H1 (cell line): ENCODE measurements at regions not wholly inside any gene's neighbourhood (a gene's known extent, or its start where the extent isn't known, plus 50 kb on each side); places are given as distances from the start of the nearest gene placed in this dataset.

Experiments used
- CTCF ChIA-PET: fragments of 300-600 bp; sonication (Branson Sonifier 250); formaldehyde crosslinking; loops from one replicate; lab custom pipeline; 2021; ENCODE audit not compliant: partially characterized antibody; lab: Charles Lee
- POLR2A ChIA-PET: fragments of 300-600 bp; sonication (Branson Sonifier 250); formaldehyde crosslinking; loops from one replicate; lab custom pipeline; 2021; ENCODE audit warnings: inconsistent platforms; ENCODE audit not compliant: partially characterized antibody; lab: Charles Lee
- DNase-seq, 2 experiments: peaks; one replicate each; pipeline versions ENCODE4 v3.0.0 to v3.0.0-alpha.2; 2010 to 2022; ENCODE audit warnings: low spot score in 2 of 2, low read depth in 1 of 2, mixed read lengths in 1 of 2
- FAIRE-seq: peaks from 2 replicates; lab custom pipeline; 2011; peaks lifted over from hg19 to GRCh38; lab: Jason Lieb, UNC
- H2AFZ ChIP-seq: 2 replicates; pipeline ENCODE4 v1.8.1; 2012; ENCODE audit warnings: low read length, inconsistent platforms
- H2AK5ac ChIP-seq: 2 replicates; pipeline ENCODE4 v1.6.1; 2013; ENCODE audit warnings: low read depth, low read length
- H2BK120ac ChIP-seq: replicated peaks from 2 replicates; pipeline ENCODE3; 2013; ENCODE audit warnings: low read depth, low read length, inconsistent platforms
- H2BK12ac ChIP-seq: 2 replicates; pipeline ENCODE4 v1.6.1; 2013; ENCODE audit warnings: low read depth, low read length
- H2BK15ac ChIP-seq: 2 replicates; pipeline ENCODE4 v1.6.1; 2013; ENCODE audit warnings: low read length
- H2BK20ac ChIP-seq: 2 replicates; pipeline ENCODE4 v1.6.1; 2013; ENCODE audit warnings: low read length
- H2BK5ac ChIP-seq: 2 replicates; pipeline ENCODE4 v1.6.1; 2013; ENCODE audit warnings: low read depth, low read length
- H3K14ac ChIP-seq: 2 replicates; pipeline ENCODE4 v1.6.1; 2013; ENCODE audit warnings: inconsistent platforms; ENCODE audit not compliant: insufficient read length
- H3K18ac ChIP-seq: 2 replicates; pipeline ENCODE4 v1.6.1; 2013; ENCODE audit warnings: low read length; ENCODE audit errors: extremely low read depth
- H3K23ac ChIP-seq: 2 replicates; pipeline ENCODE4 v1.6.1; 2013; ENCODE audit warnings: inconsistent platforms; ENCODE audit not compliant: insufficient read length
- H3K23me2 ChIP-seq: 2 replicates; pipeline ENCODE4 v1.6.1; 2013; ENCODE audit warnings: low read depth, low read length
- H3K27ac ChIP-seq: 2 replicates; pipeline ENCODE4 v1.6.1; 2011; ENCODE audit warnings: low read depth, low read length, inconsistent platforms
- H3K27me3 ChIP-seq, 4 experiments: replicated peaks in 1 of 4; 1 replicate in 1 of 4; 2 replicates in 3 of 4; pipeline versions ENCODE4 v1.6.1 to v1.8.1; 2011 to 2013; ENCODE audit warnings: low read length in 3 of 4, mild to moderate bottlenecking in 3 of 4, inconsistent platforms in 2 of 4, mixed read lengths in 2 of 4, moderate library complexity in 1 of 4; ENCODE audit not compliant: control insufficient read depth in 3 of 4, insufficient read depth in 3 of 4; ENCODE audit errors: extremely low read depth in 1 of 4
- H3K36me3 ChIP-seq, 4 experiments: 2 replicates each; pipeline versions ENCODE4 v1.6.1 to v1.8.1; 2011 to 2013; ENCODE audit warnings: mild to moderate bottlenecking in 4 of 4, low read length in 3 of 4, moderate library complexity in 2 of 4, control low read depth in 1 of 4, inconsistent platforms in 1 of 4; ENCODE audit not compliant: insufficient read depth in 4 of 4, control insufficient read depth in 2 of 4
- H3K4ac ChIP-seq: replicated peaks from 2 replicates; pipeline ENCODE3; 2013; ENCODE audit warnings: low read length, low read depth, mixed read lengths, inconsistent platforms; ENCODE audit not compliant: insufficient read length
- H3K4me1 ChIP-seq, 4 experiments: replicated peaks in 1 of 4; 1 replicate in 1 of 4; 2 replicates in 3 of 4; pipeline versions ENCODE4 v1.6.1 to v1.8.1; 2011 to 2013; ENCODE audit warnings: low read length in 3 of 4, inconsistent platforms in 2 of 4, mixed read lengths in 1 of 4; ENCODE audit not compliant: insufficient read depth in 4 of 4, control insufficient read depth in 3 of 4
- H3K4me2 ChIP-seq, 2 experiments: 2 replicates each; pipeline versions ENCODE4 v1.6.1 to v1.8.1; 2011 to 2013; ENCODE audit warnings: low read depth in 2 of 2, low read length in 2 of 2, control low read depth in 1 of 2, inconsistent platforms in 1 of 2, mild to moderate bottlenecking in 1 of 2; ENCODE audit not compliant: insufficient read depth in 1 of 2
- H3K4me3 ChIP-seq, 4 experiments: fragments of 200-600, 300-600 bp in 1 of 4; sonication (generic), shearing (Covaris generic), sonication (Bioruptor Twin) in 1 of 4; 2 replicates each; pipeline versions ENCODE4 v1.5.1 to v1.8.1; 2011 to 2016; ENCODE audit warnings: low read length in 4 of 4, low read depth in 3 of 4, control low read depth in 2 of 4, inconsistent platforms in 2 of 4, mild to moderate bottlenecking in 2 of 4, mixed read lengths in 1 of 4, moderate library complexity in 1 of 4; ENCODE audit not compliant: insufficient read depth in 2 of 4; ENCODE audit errors: extremely low read depth in 1 of 4
- H3K56ac ChIP-seq: replicated peaks from 2 replicates; pipeline ENCODE3; 2013; ENCODE audit warnings: low read depth, mild to moderate bottlenecking, mixed read lengths, low read length, inconsistent platforms; ENCODE audit not compliant: insufficient read length
- H3K79me1 ChIP-seq: 2 replicates; pipeline ENCODE4 v1.6.1; 2013; ENCODE audit warnings: low read depth, low read length, control low read depth
- H3K79me2 ChIP-seq, 2 experiments: 2 replicates each; pipeline versions ENCODE4 v1.6.1 to v1.8.1; 2012 to 2013; ENCODE audit warnings: low read length in 2 of 2, mild to moderate bottlenecking in 2 of 2, inconsistent platforms in 1 of 2; ENCODE audit not compliant: insufficient read depth in 2 of 2, control insufficient read depth in 1 of 2
- H3K9ac ChIP-seq, 4 experiments: replicated peaks in 1 of 4; 1 replicate in 1 of 4; 2 replicates in 3 of 4; pipeline versions ENCODE4 v1.6.1 to v1.8.1; 2011 to 2013; ENCODE audit warnings: low read depth in 3 of 4, low read length in 3 of 4, control low read depth in 2 of 4, mild to moderate bottlenecking in 2 of 4, moderate library complexity in 2 of 4, inconsistent platforms in 1 of 4; ENCODE audit errors: extremely low read depth in 1 of 4
- H3K9me3 ChIP-seq, 2 experiments: 2 replicates each; pipeline versions ENCODE4 v1.6.1 to v1.8.1; 2012 to 2013; ENCODE audit warnings: mild to moderate bottlenecking in 2 of 2, moderate library complexity in 2 of 2, control low read depth in 1 of 2, inconsistent platforms in 1 of 2, low read depth in 1 of 2, low read length in 1 of 2, mixed read lengths in 1 of 2; ENCODE audit not compliant: insufficient read depth in 2 of 2
- H4K20me1 ChIP-seq, 2 experiments: replicated peaks in 1 of 2; 2 replicates each; pipeline versions ENCODE3 to v1.8.1; 2011 to 2013; ENCODE audit warnings: inconsistent platforms in 2 of 2, low read length in 2 of 2, mild to moderate bottlenecking in 1 of 2; ENCODE audit not compliant: insufficient read depth in 2 of 2, control insufficient read depth in 1 of 2
- H4K5ac ChIP-seq: 2 replicates; pipeline ENCODE4 v1.6.1; 2013; ENCODE audit warnings: low read length, low read depth, mixed read lengths, inconsistent platforms; ENCODE audit not compliant: insufficient read length
- H4K8ac ChIP-seq: 2 replicates; pipeline ENCODE4 v1.8.0; 2013; ENCODE audit warnings: mild to moderate bottlenecking, moderate library complexity, low read length, inconsistent platforms; ENCODE audit not compliant: insufficient read depth; ENCODE audit errors: extremely low read depth
- H4K91ac ChIP-seq: replicated peaks from 2 replicates; pipeline ENCODE3; 2013; ENCODE audit warnings: low read length, mixed read lengths, inconsistent platforms; ENCODE audit not compliant: insufficient read length
- ATF3 ChIP-seq: IDR thresholded peaks from 2 replicates; pipeline ENCODE4 v1.6.1; 2011; ENCODE audit warnings: low read depth, mild to moderate bottlenecking, low read length; ENCODE audit not compliant: insufficient read depth
- BRCA1 ChIP-seq: IDR thresholded peaks from 2 replicates; pipeline ENCODE4 v1.6.1; 2012; ENCODE audit warnings: low read depth, low read length, improper control_type of control experiment
- CBX8 ChIP-seq: fragments of 300-800, 300-1000 bp; sonication (generic); IDR thresholded peaks from 2 replicates; pipeline ENCODE4 v1.7.1; 2016; ENCODE audit warnings: low read depth, low read length, borderline replicate concordance
- HDAC2 ChIP-seq, 2 experiments: fragments of 300-600 bp in 1 of 2; sonication (generic) in 1 of 2; IDR thresholded peaks; 2 replicates each; pipeline ENCODE4 v1.6.1; 2011 to 2012; ENCODE audit warnings: low read depth in 2 of 2, low read length in 2 of 2, mild to moderate bottlenecking in 2 of 2, moderate library complexity in 2 of 2, borderline replicate concordance in 1 of 2, inconsistent platforms in 1 of 2
- JUN ChIP-seq: IDR thresholded peaks from 2 replicates; pipeline ENCODE4 v1.6.1; 2011; ENCODE audit warnings: low read depth, mild to moderate bottlenecking, improper control_type of control experiment, low read length
- KDM1A ChIP-seq: fragments of 200-600, 300-600 bp; sonication (generic); IDR thresholded peaks from 2 replicates; pipeline ENCODE4 v1.7.1; 2016; ENCODE audit warnings: mild to moderate bottlenecking, low read length, borderline replicate concordance
- KDM4A ChIP-seq: IDR thresholded peaks from one replicate; pipeline ENCODE4 v1.7.1; 2012; ENCODE audit warnings: low read depth, mild to moderate bottlenecking, moderate library complexity, low read length, inconsistent platforms; ENCODE audit not compliant: severe bottlenecking
- NANOG ChIP-seq: IDR thresholded peaks from 2 replicates; pipeline ENCODE4 v1.6.1; 2011; ENCODE audit warnings: low read length, low read depth, mild to moderate bottlenecking, inconsistent platforms; ENCODE audit not compliant: insufficient read depth, poor library complexity, severe bottlenecking
- PHF8 ChIP-seq: fragments of 200-600 bp; sonication (generic); conservative IDR thresholded peaks from 2 replicates; pipeline ENCODE4 v1.7.1; 2012; ENCODE audit warnings: low read depth, mild to moderate bottlenecking, inconsistent platforms, low read length, moderate library complexity
- POLR2A ChIP-seq, 2 experiments: IDR thresholded peaks; 1 replicate in 1 of 2; 2 replicates in 1 of 2; pipeline ENCODE4 v1.6.1; 2011; ENCODE audit warnings: low read depth in 2 of 2, low read length in 2 of 2, mild to moderate bottlenecking in 2 of 2; ENCODE audit errors: control extremely low read depth in 1 of 2
- RBBP5 ChIP-seq: IDR thresholded peaks from 2 replicates; pipeline ENCODE4 v1.7.1; 2012; ENCODE audit warnings: low read depth, mild to moderate bottlenecking, inconsistent platforms, low read length, moderate library complexity, borderline replicate concordance
- SIX5 ChIP-seq: IDR thresholded peaks from 2 replicates; pipeline ENCODE4 v1.6.1; 2011; ENCODE audit warnings: mild to moderate bottlenecking, low read depth, low read length
- SP1 ChIP-seq: IDR thresholded peaks from 2 replicates; pipeline ENCODE4 v1.6.1; 2011; ENCODE audit warnings: low read depth, low read length
- SP2 ChIP-seq: IDR thresholded peaks from 2 replicates; pipeline ENCODE4 v1.6.1; 2012; ENCODE audit warnings: mild to moderate bottlenecking, low read length, inconsistent platforms
- SP4 ChIP-seq: IDR thresholded peaks from 2 replicates; pipeline ENCODE4 v1.6.1; 2012; ENCODE audit warnings: low read length, inconsistent platforms
- TAF7 ChIP-seq: optimal IDR thresholded peaks from 2 replicates; pipeline ENCODE3; 2011; ENCODE audit warnings: low read depth, mild to moderate bottlenecking, inconsistent platforms, low read length, moderate library complexity, borderline replicate concordance
- TEAD4 ChIP-seq: IDR thresholded peaks from 2 replicates; pipeline ENCODE4 v1.6.1; 2012; ENCODE audit warnings: low read depth, low read length, inconsistent platforms, mixed read lengths

GRCh38 chr15:37810381-37810780 is 124.1 kb upstream of the TMCO5A start:
- POLR2A ChIA-PET = no interaction called here
- H2BK15ac ChIP-seq = no peak overlapping the region
- no peaks in the 10 kb centered on the region for H3K23me2 ChIP-seq
- H3K14ac ChIP-seq = no peak overlapping the region
- H4K91ac ChIP-seq = no peak overlapping the region
- no peak overlapping the region for H3K27ac ChIP-seq
- no peaks in the 10 kb centered on the region for H3K36me3 ChIP-seq
- no peaks in the 10 kb centered on the region for H4K20me1 ChIP-seq
- no peak overlapping the region for H3K56ac ChIP-seq
- no peak overlapping the region for H3K9ac ChIP-seq
- H2BK120ac ChIP-seq = no peak overlapping the region
- FAIRE-seq (no peak), DNase-seq (no peak)
- H2BK5ac ChIP-seq = no peak overlapping the region
- TF ChIP-seq KDM1A (no peak), SP4 (no peak), RBBP5 (no peak), PHF8 (no peak), BRCA1 (no peak), SP2 (no peak), SP1 (no peak), JUN (no peak), SIX5 (no peak), NANOG (no peak), HDAC2 (IDR thresholded peaks at IDR 0.05; ENCODE audit: borderline replicate concordance in 1 of 2, low read depth in 2 of 2, low read length in 2 of 2) (no peak), CBX8 (no peak), TAF7 (no peak), POLR2A (IDR thresholded peaks at IDR 0.05; ENCODE audit: control extremely low read depth in 1 of 2, low read depth in 2 of 2, low read length in 2 of 2) (no peak), TEAD4 (no peak), ATF3 (no peak), KDM4A (no peak)
- no peak overlapping the region for H3K4ac ChIP-seq
- no peak overlapping the region for H3K18ac ChIP-seq
- H3K79me1 ChIP-seq = no peaks in the 10 kb centered on the region
- no peak overlapping the region for H2BK20ac ChIP-seq
- H3K9me3 ChIP-seq = no peaks in the 10 kb centered on the region
- H4K8ac ChIP-seq = no peak overlapping the region
- H4K5ac ChIP-seq = no peak overlapping the region
- CTCF ChIA-PET = no interaction called here
- no peak overlapping the region for H3K23ac ChIP-seq
- no peaks in the 10 kb centered on the region for H3K27me3 ChIP-seq
- no peaks in the 10 kb centered on the region for H3K79me2 ChIP-seq
- no peaks in the 10 kb centered on the region for H3K4me1 ChIP-seq
- no peak overlapping the region for H2BK12ac ChIP-seq
- H3K4me2 ChIP-seq = no peak overlapping the region
- H2AK5ac ChIP-seq = no peak overlapping the region
- no peak overlapping the region for H3K4me3 ChIP-seq
- H2AFZ ChIP-seq = no peak overlapping the region
